ENCODE measurements at regions not wholly inside any gene's neighbourhood (a gene's known extent, or its start where the extent isn't known, plus 50 kb on each side); places are given as distances from the start of the nearest gene placed in this dataset.

- H2BK12ac ChIP-seq (ENCODE audit: low read depth, low read length), result no peak overlapping the region
- H4K91ac ChIP-seq (replicated peaks; ENCODE audit: insufficient read length, low read length), result peak overlapping the region; percentile 27
- H3K79me2 ChIP-seq (ENCODE audit: control insufficient read depth in 1 of 2, insufficient read depth in 2 of 2, low read length in 2 of 2), result no peaks in the 10 kb centered on the region
- H3K18ac ChIP-seq (ENCODE audit: extremely low read depth, low read length), result no peak overlapping the region
- ChIA-PET POLR2A (ENCODE audit: partially characterized antibody) (no interaction called here), CTCF (ENCODE audit: partially characterized antibody) (no interaction called here)
- H2AK5ac ChIP-seq (ENCODE audit: low read depth, low read length), result no peak overlapping the region
- H3K23ac ChIP-seq (ENCODE audit: insufficient read length), result no peak overlapping the region
- H2BK5ac ChIP-seq (ENCODE audit: low read depth, low read length), result no peak overlapping the region
- no peaks in the 10 kb centered on the region for H4K20me1 ChIP-seq (replicated peaks in 1 of 2; ENCODE audit: control insufficient read depth in 1 of 2, insufficient read depth in 2 of 2, low read length in 2 of 2)
- no peak overlapping the region for H3K4ac ChIP-seq (replicated peaks; ENCODE audit: insufficient read length, low read depth, low read length)
- H3K79me1 ChIP-seq (ENCODE audit: low read depth, low read length), result no peaks in the 10 kb centered on the region
- no peaks in the 10 kb centered on the region for H3K9me3 ChIP-seq (ENCODE audit: insufficient read depth in 2 of 2, low read depth in 1 of 2, low read length in 1 of 2)
- H2BK120ac ChIP-seq (replicated peaks; ENCODE audit: low read depth, low read length), result no peak overlapping the region
- no peaks in the 10 kb centered on the region for H3K4me1 ChIP-seq (replicated peaks in 1 of 4; ENCODE audit: control insufficient read depth in 3 of 4, insufficient read depth in 4 of 4, low read length in 3 of 4)
- H2AFZ ChIP-seq (ENCODE audit: low read length), result no peak overlapping the region
- no peak overlapping the region for H3K27ac ChIP-seq (ENCODE audit: low read depth, low read length)
- no peak overlapping the region for H4K5ac ChIP-seq (ENCODE audit: insufficient read length, low read depth, low read length)
- no peak for DNase-seq (ENCODE audit: low read depth in 1 of 2, low spot score in 2 of 2)
- no peak overlapping the region for H2BK15ac ChIP-seq (ENCODE audit: low read length)
- FAIRE-seq, result no peak
- no peaks in the 10 kb centered on the region for H3K36me3 ChIP-seq (ENCODE audit: control insufficient read depth in 2 of 4, insufficient read depth in 4 of 4, low read length in 3 of 4)
- no peaks in the 10 kb centered on the region for H3K27me3 ChIP-seq (replicated peaks in 1 of 4; ENCODE audit: control insufficient read depth in 3 of 4, extremely low read depth in 1 of 4, insufficient read depth in 3 of 4, low read length in 3 of 4)
- H3K14ac ChIP-seq (ENCODE audit: insufficient read length), result no peak overlapping the region
- no peak overlapping the region for H3K4me3 ChIP-seq (ENCODE audit: extremely low read depth in 1 of 4, insufficient read depth in 2 of 4, low read depth in 3 of 4, low read length in 4 of 4)
- H3K56ac ChIP-seq (replicated peaks; ENCODE audit: insufficient read length, low read depth, low read length), result no peak overlapping the region
- no peak overlapping the region for H2BK20ac ChIP-seq (ENCODE audit: low read length)
- no peak overlapping the region for H3K4me2 ChIP-seq (ENCODE audit: insufficient read depth in 1 of 2, low read depth in 2 of 2, low read length in 2 of 2)
- no peak overlapping the region for H3K9ac ChIP-seq (replicated peaks in 1 of 4; ENCODE audit: extremely low read depth in 1 of 4, low read depth in 3 of 4, low read length in 3 of 4)
- no peak overlapping the region for H4K8ac ChIP-seq (ENCODE audit: extremely low read depth, insufficient read depth, low read length)
- H3K23me2 ChIP-seq (ENCODE audit: low read depth, low read length), result no peaks in the 10 kb centered on the region
- 79% methylated on average over 9 of the region's 9 CpGs; no CpG with 5 or more reads in 1 of the 2 experiments for WGBS, 2 experiments (ENCODE audit: extremely low coverage in 1 of 2, insufficient coverage in 1 of 2, insufficient read length in 1 of 2, insufficient replicate concordance in 2 of 2, low coverage in 1 of 2, low lambda C conversion rate in 2 of 2, missing lambda C conversion rate in 1 of 2)
- TF ChIP-seq SIX5 (IDR thresholded peaks at IDR 0.05; ENCODE audit: low read depth, low read length) (no peak), CHD1 (IDR thresholded peaks at IDR 0.05; ENCODE audit: low read depth, low read length) (no peak), KDM4A (IDR thresholded peaks at IDR 0.05; ENCODE audit: low read depth, low read length, severe bottlenecking) (no peak)
Observed at GRCh38 chrX:1086444-1087409, 125.7 kb downstream of the CRLF2 start.

All from H1 (cell line).